ENCODE measurements at regions not wholly inside any gene's neighbourhood (a gene's known extent, or its start where the extent isn't known, plus 50 kb on each side); places are given as distances from the start of the nearest gene placed in this dataset.

DNA sequence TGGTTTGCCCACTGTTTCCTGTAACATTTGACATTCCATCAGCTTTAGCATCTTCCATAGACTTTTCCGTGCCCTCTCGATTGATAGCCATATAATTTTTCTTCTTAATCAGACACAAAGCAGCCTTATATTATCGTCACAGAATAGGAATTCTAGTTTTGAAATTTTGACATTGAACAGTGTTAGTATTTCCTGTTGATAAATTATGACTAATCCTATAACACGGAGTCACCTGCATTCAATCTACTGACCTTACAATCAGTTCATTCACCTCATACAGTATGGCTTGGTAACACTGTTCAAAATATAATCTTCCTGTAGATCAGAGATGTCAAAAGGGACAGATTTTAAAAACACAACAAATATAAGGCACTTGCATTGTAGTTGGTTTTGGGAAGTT is 423.7 kb downstream of the C3orf38 start:
- DNase-seq (no peak), ATAC-seq (no peak)

DNA sequence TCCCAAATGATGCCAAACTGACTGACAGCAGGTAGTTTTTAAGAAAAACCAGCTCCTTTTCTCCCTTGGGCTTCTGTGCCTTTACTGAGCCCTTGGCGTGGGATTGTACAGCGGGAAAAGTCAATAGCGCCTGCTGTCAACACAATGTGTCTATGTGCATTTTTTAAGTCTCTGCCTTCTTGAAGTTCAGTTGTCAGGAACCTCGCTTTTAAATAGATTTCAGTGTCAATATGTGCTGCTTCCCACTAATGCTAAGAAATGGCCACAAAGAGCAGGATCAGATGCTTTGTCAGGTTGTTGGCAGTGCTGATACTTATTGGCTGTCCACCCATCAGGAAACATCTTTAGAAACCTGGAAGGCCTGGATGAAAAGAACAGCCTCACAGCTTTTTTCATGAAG is 424.4 kb downstream of the C3orf38 start:
- no peak for ATAC-seq
- DNase-seq = no peak

GRCh38 chr3:88584451-88584850 is 434.7 kb downstream of the C3orf38 start:
- DNase-seq (no peak), ATAC-seq (no peak)

GRCh38 chr3:88586121-88586640 is 436.4 kb downstream of the C3orf38 start:
- ATAC-seq (no peak), DNase-seq (no peak)

- ATAC-seq (no peak), DNase-seq (no peak)
Observed at GRCh38 chr3:88589138-88589537, 439.4 kb downstream of the C3orf38 start.

DNA sequence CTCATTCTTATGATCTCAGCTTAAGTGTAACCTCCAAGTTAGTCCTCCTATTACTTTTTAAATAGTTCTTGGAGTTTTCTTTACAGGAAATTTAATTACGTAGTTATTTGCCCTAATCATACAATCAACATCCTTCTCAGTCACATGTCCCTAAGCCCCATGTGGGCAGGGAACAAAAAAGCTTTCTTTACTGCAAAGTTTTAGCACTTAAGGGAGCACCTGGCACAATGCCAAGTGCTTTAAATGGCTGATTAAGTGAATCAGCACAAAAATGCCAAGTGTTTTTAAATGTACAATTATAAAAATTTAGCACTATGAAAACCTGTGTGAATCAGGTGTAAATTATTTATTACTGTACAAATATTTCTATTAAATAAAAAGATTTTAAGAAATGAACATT is 445.3 kb downstream of the C3orf38 start:
- DNase-seq = no peak

GRCh38 chr3:88596451-88596850 is 446.7 kb downstream of the C3orf38 start:
- DNase-seq (no peak), ATAC-seq (no peak)

More for the DNA sequence above, 445.3 kb downstream of the C3orf38 start:
- ATAC-seq = no peak

- ATAC-seq (no peak), DNase-seq (no peak)
Observed at GRCh38 chr3:88610820-88611219, 461.1 kb downstream of the C3orf38 start.

DNA sequence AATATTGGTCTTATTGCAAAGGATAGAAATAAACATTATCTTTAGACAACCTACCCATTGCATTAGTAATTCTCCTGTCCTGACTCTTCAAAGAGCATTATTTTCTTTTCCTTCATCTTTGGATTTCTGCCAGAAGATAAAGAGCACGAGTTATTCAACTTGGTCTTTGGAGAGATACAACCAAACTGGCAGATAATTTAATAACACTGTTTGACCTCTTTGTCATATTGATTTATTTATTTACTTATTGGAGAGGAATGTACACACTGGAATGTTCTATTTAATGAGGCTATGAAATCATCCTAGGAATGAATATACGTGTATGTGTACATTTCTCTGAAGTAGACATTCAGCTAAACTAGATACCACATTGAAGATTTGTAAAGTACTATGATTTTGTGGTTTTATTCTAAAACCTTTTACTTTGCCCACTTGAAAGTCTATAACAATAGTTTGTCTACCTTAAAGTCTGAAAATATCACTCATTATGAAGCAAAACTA is 462.1 kb downstream of the C3orf38 start:
- ATAC-seq (no peak), DNase-seq (no peak)

- DNase-seq = no peak
- no peak for ATAC-seq
Observed at GRCh38 chr3:88616413-88616812, 466.7 kb downstream of the C3orf38 start.

DNA sequence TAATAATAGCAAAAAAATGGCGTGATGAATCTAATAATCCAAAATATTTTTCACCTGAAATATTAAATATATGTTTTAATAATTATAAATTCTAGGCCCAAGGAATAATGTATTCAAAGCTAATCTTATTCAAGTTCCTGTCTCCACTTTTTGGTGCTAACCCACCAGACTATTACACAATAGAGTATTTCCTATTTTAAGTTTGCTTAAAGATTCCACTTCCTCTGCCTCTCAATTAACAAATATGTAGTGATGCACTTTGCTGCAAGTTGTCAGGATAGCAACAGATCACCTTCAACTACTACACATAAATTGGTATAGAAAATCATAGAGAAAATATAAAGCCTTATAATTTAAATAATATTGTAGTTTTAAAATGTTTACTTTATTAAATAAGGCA is 467.5 kb downstream of the C3orf38 start:
- ATAC-seq (no peak), DNase-seq (no peak)

GRCh38 chr3:88618021-88618645 is 468.4 kb downstream of the C3orf38 start:
- DNase-seq (no peak), ATAC-seq (no peak)

DNA sequence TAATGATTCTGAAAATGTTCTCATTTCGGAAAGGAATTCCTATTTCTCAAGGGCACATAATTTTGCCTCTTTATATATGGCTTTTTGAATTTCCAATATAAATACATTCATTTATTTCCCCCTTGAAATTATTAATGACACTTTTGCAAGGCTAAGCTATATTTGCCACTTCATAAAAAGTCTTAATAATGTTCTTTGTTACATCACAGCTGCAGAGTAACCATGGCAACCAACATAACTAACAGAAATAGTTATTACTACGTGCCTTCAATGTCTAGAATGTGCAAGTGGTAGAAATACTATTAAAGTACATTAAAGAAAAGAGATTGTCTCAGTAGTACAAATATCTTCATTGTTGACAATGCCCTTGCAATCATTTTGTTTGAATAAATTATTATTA is 471.8 kb downstream of the C3orf38 start:
- DNase-seq = no peak
- ATAC-seq = no peak

DNA sequence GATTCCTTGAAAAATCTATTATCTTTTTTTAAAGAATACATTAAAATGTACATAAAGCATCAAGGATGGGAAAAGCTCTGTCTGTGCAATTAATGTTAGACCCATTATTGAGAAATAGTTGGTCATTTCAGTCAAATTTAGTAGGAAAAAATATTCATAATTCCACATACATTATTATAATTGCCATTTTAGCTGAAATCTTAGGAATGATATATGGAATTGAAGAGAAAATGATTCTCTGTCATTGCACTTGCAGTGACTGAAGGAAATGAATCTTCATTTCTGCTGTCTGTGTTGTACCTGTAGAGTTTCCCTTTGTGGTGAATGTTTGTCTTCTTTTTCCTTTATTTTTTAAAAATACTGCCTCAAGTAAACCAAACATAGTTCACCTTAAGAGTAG is 473.9 kb downstream of the C3orf38 start:
- no peak for DNase-seq
- no peak for ATAC-seq

DNA sequence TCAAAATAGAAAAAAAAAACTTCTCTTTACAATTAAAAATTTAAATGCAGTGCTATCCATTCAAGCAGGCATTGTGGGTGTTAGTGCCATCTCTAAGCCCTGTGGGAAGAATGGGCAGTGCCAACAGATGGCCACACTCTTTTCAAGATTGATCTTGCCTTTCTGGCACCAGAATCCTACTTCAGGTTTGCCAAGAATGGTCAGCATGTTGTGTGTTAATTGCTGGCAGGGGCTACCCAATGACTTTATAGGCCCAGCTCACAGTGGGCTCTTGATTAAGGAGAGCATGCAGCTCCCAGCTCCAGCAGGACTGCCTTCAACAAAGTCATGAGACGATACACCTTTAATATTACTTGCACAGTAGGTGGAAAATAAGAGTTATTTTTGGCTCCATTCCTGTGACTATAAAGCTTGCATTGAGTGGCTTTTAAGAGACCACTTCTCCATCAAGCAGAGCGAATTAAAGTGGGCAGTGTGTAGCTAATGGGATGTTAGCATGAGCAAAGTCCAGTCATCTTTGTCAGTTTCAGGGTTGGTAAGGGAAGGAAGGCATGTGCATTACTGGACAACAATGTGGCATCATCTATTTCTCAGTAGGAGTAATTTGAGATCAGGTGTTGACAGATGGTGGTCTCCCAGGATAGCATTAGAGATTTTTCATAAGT is 476.8 kb downstream of the C3orf38 start:
- DNase-seq (no peak), ATAC-seq (no peak)

DNA sequence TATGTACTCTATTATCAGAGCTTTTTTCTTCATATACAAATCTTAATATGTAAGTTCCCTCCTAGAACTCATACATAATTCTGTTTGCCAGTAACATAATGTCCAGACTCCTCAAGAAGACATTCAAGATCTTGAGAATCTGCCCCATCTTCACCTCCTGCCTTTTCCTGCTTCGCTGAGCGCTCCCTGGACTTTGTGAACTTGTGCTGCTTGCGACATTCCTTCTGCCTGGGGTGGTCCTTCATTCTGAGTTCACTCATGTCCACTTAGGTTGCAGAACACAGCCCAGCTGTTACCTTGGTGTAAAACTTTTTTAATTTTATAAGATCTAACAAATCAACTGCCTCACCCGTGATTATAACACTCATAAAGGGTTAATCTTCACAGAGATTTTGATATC is 478.5 kb upstream of the EPHA3 start:
- ATAC-seq (no peak), DNase-seq (no peak)

GRCh38 chr3:88632226-88632625 is 475.2 kb upstream of the EPHA3 start:
- DNase-seq (no peak), ATAC-seq (no peak)

GRCh38 chr3:88640581-88640980 is 466.8 kb upstream of the EPHA3 start:
- DNase-seq (no peak), ATAC-seq (no peak)

DNA sequence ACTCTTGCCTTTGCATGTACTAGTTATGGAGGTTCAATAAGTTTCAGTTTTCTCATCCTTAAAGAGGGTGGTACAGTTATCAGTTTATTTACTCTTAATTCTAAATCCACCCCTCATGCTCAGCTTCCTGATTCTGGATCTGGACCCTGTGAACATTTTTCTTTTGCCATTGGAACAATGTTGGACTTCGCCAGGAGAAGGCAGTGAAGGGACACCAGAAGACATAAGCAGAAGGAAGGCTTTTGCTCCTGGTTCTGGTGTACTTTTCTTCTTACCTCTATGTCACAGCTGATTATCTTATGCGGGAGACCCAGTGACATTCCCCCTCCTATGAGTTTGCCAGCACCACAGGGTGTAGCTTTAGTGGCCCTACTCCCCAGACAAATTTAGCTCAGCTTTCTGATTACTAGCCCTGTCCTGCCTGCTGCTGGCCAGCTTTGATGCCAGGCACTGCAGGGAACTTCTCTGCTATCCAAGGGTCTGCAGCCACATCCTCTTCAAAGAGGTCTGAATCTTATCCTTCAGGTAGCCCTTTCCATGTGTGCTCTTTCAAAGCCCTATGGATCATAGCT is 466.3 kb upstream of the EPHA3 start:
- DNase-seq = no peak
- no peak for ATAC-seq

GRCh38 chr3:88657459-88657858 is 450.0 kb upstream of the EPHA3 start:
- no peak for DNase-seq
- no peak for ATAC-seq

DNA sequence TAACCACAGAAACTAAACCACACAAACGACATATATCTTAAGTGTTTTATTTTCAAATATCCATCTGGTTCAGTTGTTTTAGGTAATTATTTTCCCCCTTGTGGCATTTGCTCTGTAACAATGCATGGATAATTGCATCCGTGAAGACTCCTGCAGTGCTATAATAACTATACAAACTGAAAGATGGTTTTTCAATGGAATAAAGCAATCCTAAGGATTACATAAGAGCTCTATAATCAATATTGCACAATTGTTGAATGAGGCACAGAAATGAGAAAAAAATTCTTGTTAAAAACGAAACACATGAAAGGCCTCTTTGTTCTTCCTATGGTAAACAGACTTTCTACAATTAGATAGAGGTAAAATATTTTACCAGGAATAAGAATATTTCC is 446.0 kb upstream of the EPHA3 start:
- ATAC-seq = no peak
- DNase-seq = no peak

DNA sequence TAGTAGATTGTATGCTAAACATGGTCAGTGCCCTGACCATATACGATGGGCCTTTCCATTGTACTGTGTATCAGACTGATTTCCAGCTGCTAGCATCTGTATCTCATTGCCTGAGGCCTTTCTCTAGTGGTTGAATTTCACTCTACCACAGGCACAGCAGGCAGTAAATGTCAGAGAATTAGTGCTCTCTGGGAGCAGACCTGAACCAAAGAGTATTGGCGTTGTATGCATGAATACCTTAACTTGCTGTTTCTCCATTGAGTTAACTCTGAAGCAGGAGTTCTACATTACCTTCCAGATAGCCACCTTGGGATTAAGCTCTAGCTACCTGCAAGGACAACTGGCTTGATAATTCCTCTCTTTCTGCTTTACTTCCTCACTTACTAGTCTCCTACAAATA is 439.2 kb upstream of the EPHA3 start:
- ATAC-seq (no peak), DNase-seq (no peak)

DNA sequence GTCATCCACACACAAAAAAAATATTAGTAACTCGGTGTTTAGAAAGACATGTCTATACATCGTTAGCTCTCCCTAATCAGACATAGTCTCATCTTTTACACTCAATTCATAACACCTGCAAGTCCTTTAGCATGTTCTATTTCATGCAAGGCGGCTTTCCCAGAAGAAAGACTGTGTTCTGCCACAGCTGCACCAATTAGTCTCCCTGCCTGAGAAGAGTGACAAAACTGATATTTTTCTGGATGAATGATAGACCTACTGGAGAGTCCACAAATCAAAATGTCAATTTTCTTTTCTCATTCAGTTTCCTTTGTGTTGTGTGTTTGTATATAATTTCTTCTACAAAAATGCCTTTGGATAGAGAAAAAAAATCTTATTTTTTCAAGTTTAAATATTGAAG is 435.8 kb upstream of the EPHA3 start:
- ATAC-seq (no peak), DNase-seq (no peak)

DNA sequence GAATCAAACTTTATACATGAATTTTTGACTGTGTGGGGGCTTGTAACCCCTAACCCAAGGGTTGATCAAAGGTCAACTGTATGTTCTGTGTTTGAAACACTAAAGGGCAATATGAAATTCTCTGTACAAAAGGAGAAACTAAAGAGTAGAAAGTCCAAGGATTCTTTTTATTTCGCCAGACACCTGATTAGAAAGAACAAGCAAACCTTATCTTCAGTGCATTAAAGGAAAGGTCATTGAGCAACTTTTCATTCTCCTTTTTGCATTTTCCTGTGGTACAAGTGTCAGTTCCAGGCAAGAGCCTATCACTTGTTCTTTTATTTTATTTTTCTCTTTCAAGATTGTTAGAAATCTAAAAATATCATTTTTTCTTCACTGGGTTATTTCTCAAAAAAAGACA is 430.1 kb upstream of the EPHA3 start:
- DNase-seq (no peak), ATAC-seq (no peak)
